ENCODE measurements at regions not wholly inside any gene's neighbourhood (a gene's known extent, or its start where the extent isn't known, plus 50 kb on each side); places are given as distances from the start of the nearest gene placed in this dataset.

GRCh38 chr6:97669191-97670031, 386.4 kb upstream of the MMS22L start (continued):
- TF ChIP-seq ZBTB11 (CRISPR knock-in tag; IDR thresholded peaks at IDR 0.05) (no peak), RBBP5 (conservative IDR thresholded peaks at IDR 0.05) (no peak), STAT3 (IDR thresholded peaks at IDR 0.05; ENCODE audit: low read depth, low read length) (no peak), MAX (IDR thresholded peaks at IDR 0.05; ENCODE audit: low read depth, low read length) (no peak), HDAC2 (IDR thresholded peaks at IDR 0.05) (no peak), IRF4 (IDR thresholded peaks at IDR 0.05; ENCODE audit: low read depth, low read length) (peak; percentile 99), CHD4 (IDR thresholded peaks at IDR 0.05) (no peak), LARP7 (IDR thresholded peaks at IDR 0.05) (no peak)

GRCh38 chr6:97674802-97675201, 391.8 kb upstream of the MMS22L start:
- H4K20me1 ChIP-seq (ENCODE audit: control insufficient read depth, insufficient read depth): no peaks in the 10 kb centered on the region
- no peaks in the 10 kb centered on the region for H3K27me3 ChIP-seq (replicated peaks in 1 of 2; ENCODE audit: control insufficient read depth in 2 of 2, insufficient read depth in 2 of 2, low read length in 1 of 2)
- DNase-seq (ENCODE audit: low read depth, low spot score): no peak
- SMC1A ChIA-PET (ENCODE audit: uncharacterized antibody, unreplicated experiment): no interaction called here
- H3K9me3 ChIP-seq (replicated peaks; ENCODE audit: control insufficient read depth, insufficient read depth, low read length): no peaks in the 10 kb centered on the region
- intact Hi-C loops (cut with micrococcal nuclease; ENCODE audit: unreplicated experiment) (no loop called here), in situ Hi-C loops (cut with MboI) (no loop called here)
- no peaks in the 10 kb centered on the region for H3K36me3 ChIP-seq (ENCODE audit: control insufficient read depth in 2 of 2, insufficient read depth in 2 of 2, low read length in 1 of 2)
- no peak overlapping the region for H3K27ac ChIP-seq (ENCODE audit: control insufficient read depth, insufficient read depth)
- H2AFZ ChIP-seq (ENCODE audit: control insufficient read depth, low read depth, low read length): no peak overlapping the region
- CTCF ChIA-PET: no interaction called here
- H3K4me1 ChIP-seq (ENCODE audit: control insufficient read depth, insufficient read depth, low read length): no peaks in the 10 kb centered on the region
- no peak overlapping the region for H3K9ac ChIP-seq (ENCODE audit: control insufficient read depth, insufficient read depth, low read length)
- no peak for ATAC-seq
- no peak for FAIRE-seq
- RAD21 ChIA-PET (ENCODE audit: unreplicated experiment): no interaction called here
- H3K4me3 ChIP-seq: no peak overlapping the region
- POLR2A ChIA-PET: interaction anchor here (0.6 kb wide), 1 partner anchor 78 kb away, joined by 9 read pairs; no protein-coding TSS in a partner anchor
- no peak overlapping the region for H3K4me2 ChIP-seq (ENCODE audit: control insufficient read depth, insufficient read depth)
- H3K79me2 ChIP-seq (ENCODE audit: control insufficient read depth, insufficient read depth, low read length): no peaks in the 10 kb centered on the region
- BruUV-seq (replicated peaks): no TSS peak
- WGBS (ENCODE audit: insufficient coverage, insufficient replicate concordance, low lambda C conversion rate, missing lambda C conversion rate): 58% methylated on average over 3 of the region's 3 CpGs
- TF ChIP-seq MTA3 (IDR thresholded peaks at IDR 0.05; ENCODE audit: borderline replicate concordance, low read length): no peak
- TF ChIP-seq CEBPB (IDR thresholded peaks at IDR 0.05; ENCODE audit: borderline replicate concordance in 1 of 2, low read depth in 2 of 2, low read length in 2 of 2): no peak
- no peak for TF ChIP-seq NKRF (conservative IDR thresholded peaks at IDR 0.05)
- no peak for TF ChIP-seq REST (IDR thresholded peaks at IDR 0.05; ENCODE audit: low read depth, low read length)
- TF ChIP-seq E2F4 (IDR thresholded peaks at IDR 0.05; ENCODE audit: low read depth, low read length): no peak

Measured in GM12878 (cell line).